KBM-7 (cell line): ENCODE measurements at regions not wholly inside any gene's neighbourhood (a gene's known extent, or its start where the extent isn't known, plus 50 kb on each side); places are given as distances from the start of the nearest gene placed in this dataset.
A peak's percentile ranks its signal among the peaks of the same experiment; 100 is the strongest.

ENCODE experiments used
- DNase-seq: peaks from one replicate; pipeline ENCODE4 v3.0.0-alpha.2; 2015
- in situ Hi-C: fragments of 300-500 bp; cut with MboI; formaldehyde crosslinking; loops from 2 replicates; pipeline ENCODE4 v1.14.3; 2020; ENCODE audit warnings: low sequenced_read_pairs, low pct_unique_long_range_greater_than_20kb, mixed read lengths

GRCh38 chr6:43855247-43855646 is 85.2 kb downstream of the VEGFA start:
- DNase-seq = no peak
- in situ Hi-C loops = no loop called here

- no peak for DNase-seq
- in situ Hi-C loops = no loop called here
Observed at GRCh38 chr6:43853066-43853650, 83.1 kb downstream of the VEGFA start.

GRCh38 chr6:43852350-43852864 is 82.4 kb downstream of the VEGFA start:
- in situ Hi-C loops = no loop called here
- no peak for DNase-seq

- in situ Hi-C loops = no loop called here
Observed at GRCh38 chr6:43851204-43851865, 81.3 kb downstream of the VEGFA start.

GRCh38 chr6:43850314-43851203 is 80.5 kb downstream of the VEGFA start:
- in situ Hi-C loops = no loop called here
- no peak for DNase-seq

More at GRCh38 chr6:43851204-43851865, 81.3 kb downstream of the VEGFA start:
- DNase-seq = no peak

- DNase-seq = no peak
- in situ Hi-C loops = no loop called here
Observed at GRCh38 chr6:43849844-43850243, 79.8 kb downstream of the VEGFA start.

GRCh38 chr6:43848671-43849391 is 78.8 kb downstream of the VEGFA start:
- in situ Hi-C loops = no loop called here
- DNase-seq = no peak

GRCh38 chr6:43847741-43848630 is 78.0 kb downstream of the VEGFA start:
- DNase-seq = no peak
- in situ Hi-C loops = no loop called here

- in situ Hi-C loops = no loop called here
Observed at GRCh38 chr6:43846556-43846955, 76.5 kb downstream of the VEGFA start.

GRCh38 chr6:43845646-43846045 is 75.6 kb downstream of the VEGFA start:
- in situ Hi-C loops = no loop called here

More at GRCh38 chr6:43846556-43846955, 76.5 kb downstream of the VEGFA start:
- no peak for DNase-seq

GRCh38 chr6:43843669-43844171 is 73.7 kb downstream of the VEGFA start:
- no peak for DNase-seq
- in situ Hi-C loops = no loop called here

More at GRCh38 chr6:43845646-43846045, 75.6 kb downstream of the VEGFA start:
- no peak for DNase-seq

- no peak for DNase-seq
- in situ Hi-C loops = no loop called here
Observed at GRCh38 chr6:43843097-43843645, 73.2 kb downstream of the VEGFA start.

GRCh38 chr6:43842231-43842794 is 72.3 kb downstream of the VEGFA start:
- no peak for DNase-seq
- in situ Hi-C loops = no loop called here

- DNase-seq = no peak
- in situ Hi-C loops = no loop called here
Observed at GRCh38 chr6:43840490-43841218, 70.6 kb downstream of the VEGFA start.

- DNase-seq = peak; percentile 61
- in situ Hi-C loops = no loop called here
Observed at GRCh38 chr6:43838276-43839036, 68.4 kb downstream of the VEGFA start.

- in situ Hi-C loops = no loop called here
- DNase-seq = no peak
Observed at GRCh38 chr6:43837507-43837906, 67.5 kb downstream of the VEGFA start.
